Smooth muscle cell (in vitro differentiated cells): ENCODE measurements at regions not wholly inside any gene's neighbourhood (a gene's known extent, or its start where the extent isn't known, plus 50 kb on each side); places are given as distances from the start of the nearest gene placed in this dataset.
"Not testable (repeated sequence)": the region's sequence is repeated elsewhere in the genome, so short reads cannot be mapped to it uniquely, and the experiment has no call there.

Source experiments
- DNase-seq: peaks from one replicate; lab custom pipeline; 2025; ENCODE audit not compliant: unreplicated experiment; lab: John Stamatoyannopoulos, UW
- H2AFZ ChIP-seq: fragments of 200-600 bp; sonication (generic); 2 replicates; pipeline ENCODE4 v1.6.0; 2016; ENCODE audit warnings: antibody characterized with exemption, low read depth, mild to moderate bottlenecking
- H3F3A ChIP-seq: fragments of 200-600 bp; sonication (generic); 2 replicates; pipeline ENCODE4 v1.6.0; 2017; ENCODE audit warnings: antibody characterized with exemption, low read depth
- H3K27ac ChIP-seq: fragments of 200-600 bp; sonication (generic); 2 replicates; pipeline ENCODE4 v1.5.1; 2016; ENCODE audit warnings: low read depth, mild to moderate bottlenecking
- H3K27me3 ChIP-seq: fragments of 200-600 bp; sonication (generic); 2 replicates; pipeline ENCODE4 v1.6.1; 2016; ENCODE audit warnings: low read depth, mild to moderate bottlenecking
- H3K36me3 ChIP-seq: fragments of 200-600 bp; sonication (generic); 2 replicates; pipeline ENCODE4 v1.5.1; 2016; ENCODE audit warnings: low read depth
- H3K4me1 ChIP-seq: fragments of 200-600 bp; sonication (generic); 2 replicates; pipeline ENCODE4 v1.5.1; 2016; ENCODE audit warnings: low read depth
- H3K4me2 ChIP-seq: fragments of 200-600 bp; sonication (generic); 2 replicates; pipeline ENCODE4 v1.6.0; 2016; ENCODE audit warnings: mild to moderate bottlenecking
- H3K4me3 ChIP-seq: fragments of 200-600 bp; sonication (generic); 2 replicates; pipeline ENCODE4 v1.5.1; 2016; ENCODE audit warnings: mild to moderate bottlenecking
- H3K79me2 ChIP-seq: fragments of 200-600 bp; sonication (generic); 2 replicates; pipeline ENCODE4 v1.6.0; 2016; ENCODE audit warnings: low read depth, mild to moderate bottlenecking
- H3K9ac ChIP-seq: fragments of 200-600 bp; sonication (generic); 2 replicates; pipeline ENCODE4 v1.6.0; 2016; ENCODE audit warnings: low read depth
- H3K9me3 ChIP-seq: fragments of 200-600 bp; sonication (generic); replicated peaks from 2 replicates; pipeline ENCODE4 v1.5.1; 2016; ENCODE audit warnings: low read depth
- H4K20me1 ChIP-seq: fragments of 200-600 bp; sonication (generic); 2 replicates; pipeline ENCODE4 v1.6.0; 2016; ENCODE audit warnings: low read depth
- WGBS: methylation state at CpG from one replicate; pipeline ENCODE4 v1.1.7; 2016; ENCODE audit warnings: low lambda C conversion rate; 5-methylcytosine and 5-hydroxymethylcytosine counted together
- TF ChIP-seq, protein P1 (sequence below): fragments of 200-600 bp; sonication (generic); IDR thresholded peaks from 2 replicates; pipeline ENCODE4 v1.5.1; 2017; ENCODE audit warnings: borderline replicate concordance, mild to moderate bottlenecking, antibody characterized with exemption; ENCODE audit not compliant: insufficient read depth, poor library complexity, severe bottlenecking

- TF ChIP-seq, protein P1, sequence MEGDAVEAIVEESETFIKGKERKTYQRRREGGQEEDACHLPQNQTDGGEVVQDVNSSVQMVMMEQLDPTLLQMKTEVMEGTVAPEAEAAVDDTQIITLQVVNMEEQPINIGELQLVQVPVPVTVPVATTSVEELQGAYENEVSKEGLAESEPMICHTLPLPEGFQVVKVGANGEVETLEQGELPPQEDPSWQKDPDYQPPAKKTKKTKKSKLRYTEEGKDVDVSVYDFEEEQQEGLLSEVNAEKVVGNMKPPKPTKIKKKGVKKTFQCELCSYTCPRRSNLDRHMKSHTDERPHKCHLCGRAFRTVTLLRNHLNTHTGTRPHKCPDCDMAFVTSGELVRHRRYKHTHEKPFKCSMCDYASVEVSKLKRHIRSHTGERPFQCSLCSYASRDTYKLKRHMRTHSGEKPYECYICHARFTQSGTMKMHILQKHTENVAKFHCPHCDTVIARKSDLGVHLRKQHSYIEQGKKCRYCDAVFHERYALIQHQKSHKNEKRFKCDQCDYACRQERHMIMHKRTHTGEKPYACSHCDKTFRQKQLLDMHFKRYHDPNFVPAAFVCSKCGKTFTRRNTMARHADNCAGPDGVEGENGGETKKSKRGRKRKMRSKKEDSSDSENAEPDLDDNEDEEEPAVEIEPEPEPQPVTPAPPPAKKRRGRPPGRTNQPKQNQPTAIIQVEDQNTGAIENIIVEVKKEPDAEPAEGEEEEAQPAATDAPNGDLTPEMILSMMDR, result no peak
- Histone ChIP-seq H3K9ac (no peak overlapping the region), H3K27me3 (no peaks in the 10 kb centered on the region), H3K9me3 (no peaks in the 10 kb centered on the region), H3F3A (no peaks in the 10 kb centered on the region), H4K20me1 (no peaks in the 10 kb centered on the region), H3K36me3 (no peaks in the 10 kb centered on the region), H3K4me3 (no peak overlapping the region), H2AFZ (no peak overlapping the region), H3K27ac (no peak overlapping the region), H3K4me1 (no peaks in the 10 kb centered on the region), H3K4me2 (no peak overlapping the region), H3K79me2 (no peaks in the 10 kb centered on the region)
- no peak for DNase-seq
- WGBS, result 79% methylated on average over 6 of the region's 6 CpGs
Measured at GRCh38 chr6:141874930-141875602, 257.7 kb upstream of the GJE1 start.

- H3K79me2 ChIP-seq, H3K27ac ChIP-seq, H3K36me3 ChIP-seq, H2AFZ ChIP-seq, H3K27me3 ChIP-seq, H4K20me1 ChIP-seq, H3F3A ChIP-seq, H3K4me2 ChIP-seq, H3K9ac ChIP-seq, DNase-seq, H3K4me3 ChIP-seq, H3K9me3 ChIP-seq: not testable (repeated sequence)
- H3K4me1 ChIP-seq, result peaks cover 10% of the 10 kb centered on the region
- 86% methylated on average over 2 of the region's 2 CpGs for WGBS
Measured at GRCh38 chr6:141869509-141869908, 263.2 kb upstream of the GJE1 start.

DNA sequence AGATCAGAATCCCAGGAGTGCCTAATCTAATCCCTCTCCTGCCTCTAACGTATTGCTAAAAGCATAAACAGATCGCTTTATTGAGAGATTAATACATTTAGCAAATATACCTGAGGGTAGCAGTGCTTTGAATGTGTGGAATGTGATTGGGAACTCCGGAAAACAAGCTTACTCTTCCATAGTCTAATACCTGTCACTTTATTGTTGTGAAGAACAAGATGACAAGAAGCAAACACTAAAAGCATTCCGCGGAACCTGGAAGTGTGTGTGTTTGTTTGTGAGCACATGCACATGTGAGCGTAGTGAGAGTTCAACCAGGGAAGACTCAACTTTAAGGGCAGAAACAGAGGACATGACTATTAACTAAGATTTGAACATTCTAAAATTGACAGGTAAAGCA lies 265.0 kb upstream of the GJE1 start:
- TF ChIP-seq, protein P1, result no peak
- H3K9ac ChIP-seq, result no peak overlapping the region
- H3K4me1 ChIP-seq, result peaks cover 10% of the 10 kb centered on the region
- H3K27me3 ChIP-seq, result no peaks in the 10 kb centered on the region
- H3K36me3 ChIP-seq, result no peaks in the 10 kb centered on the region
- H2AFZ ChIP-seq, result no peak overlapping the region
- no peaks in the 10 kb centered on the region for H3K79me2 ChIP-seq
- no peaks in the 10 kb centered on the region for H4K20me1 ChIP-seq
- no peaks in the 10 kb centered on the region for H3F3A ChIP-seq
- H3K9me3 ChIP-seq, result no peaks in the 10 kb centered on the region
- H3K27ac ChIP-seq, result no peak overlapping the region
- no peak for DNase-seq
- no peak overlapping the region for H3K4me3 ChIP-seq
- H3K4me2 ChIP-seq, result no peak overlapping the region
- 77% methylated on average over 6 of the region's 6 CpGs for WGBS

GRCh38 chr6:141866731-141867497 lies 265.8 kb upstream of the GJE1 start:
- Histone ChIP-seq H3K36me3 (no peaks in the 10 kb centered on the region), H4K20me1 (no peaks in the 10 kb centered on the region), H3K9me3 (no peaks in the 10 kb centered on the region), H3K27me3 (no peaks in the 10 kb centered on the region), H3F3A (no peaks in the 10 kb centered on the region), H3K4me1 (peaks cover 10% of the 10 kb centered on the region), H2AFZ (no peak overlapping the region), H3K9ac (no peak overlapping the region), H3K4me3 (no peak overlapping the region), H3K27ac (no peak overlapping the region), H3K4me2 (no peak overlapping the region), H3K79me2 (no peaks in the 10 kb centered on the region)
- TF ChIP-seq, protein P1, result no peak
- WGBS, result 60% methylated on average over 2 of the region's 2 CpGs
- DNase-seq, result no peak
